Neural progenitor cell (in vitro differentiated cells): ENCODE measurements at regions not wholly inside any gene's neighbourhood (a gene's known extent, or its start where the extent isn't known, plus 50 kb on each side); places are given as distances from the start of the nearest gene placed in this dataset.

Source experiments
- EZH2 ChIP-seq: fragments of 200-600 bp; sonication (generic); IDR thresholded peaks from 2 replicates; pipeline ENCODE4 v1.6.1; 2017; ENCODE audit warnings: antibody characterized with exemption, mild to moderate bottlenecking, moderate library complexity
- TF ChIP-seq, protein P1 (sequence below): fragments of 200-600 bp; sonication (generic); IDR thresholded peaks from 2 replicates; pipeline ENCODE4 v1.5.1; 2017; ENCODE audit warnings: antibody characterized with exemption, mild to moderate bottlenecking

DNA sequence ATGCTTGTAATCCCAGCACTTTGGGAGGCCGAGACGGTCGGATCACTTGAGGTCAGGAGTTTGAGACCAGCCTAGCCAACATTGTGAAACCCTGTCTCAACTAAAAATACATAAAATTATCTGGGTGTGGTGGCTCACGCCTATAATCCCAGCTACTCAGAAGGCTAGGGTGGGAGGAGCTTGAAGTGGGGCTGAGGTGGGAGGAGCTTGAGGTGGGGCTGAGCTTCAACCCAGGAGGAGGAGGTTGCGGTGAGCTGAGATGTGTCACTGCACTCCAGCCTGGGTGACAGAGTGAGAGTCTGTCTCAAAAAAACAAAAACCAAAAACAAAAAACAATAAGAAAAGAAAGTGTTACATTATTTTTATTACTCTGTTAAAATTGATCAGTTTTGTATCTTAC, 1164.4 kb upstream of the IGFBP7 start:
- TF ChIP-seq, protein P1, sequence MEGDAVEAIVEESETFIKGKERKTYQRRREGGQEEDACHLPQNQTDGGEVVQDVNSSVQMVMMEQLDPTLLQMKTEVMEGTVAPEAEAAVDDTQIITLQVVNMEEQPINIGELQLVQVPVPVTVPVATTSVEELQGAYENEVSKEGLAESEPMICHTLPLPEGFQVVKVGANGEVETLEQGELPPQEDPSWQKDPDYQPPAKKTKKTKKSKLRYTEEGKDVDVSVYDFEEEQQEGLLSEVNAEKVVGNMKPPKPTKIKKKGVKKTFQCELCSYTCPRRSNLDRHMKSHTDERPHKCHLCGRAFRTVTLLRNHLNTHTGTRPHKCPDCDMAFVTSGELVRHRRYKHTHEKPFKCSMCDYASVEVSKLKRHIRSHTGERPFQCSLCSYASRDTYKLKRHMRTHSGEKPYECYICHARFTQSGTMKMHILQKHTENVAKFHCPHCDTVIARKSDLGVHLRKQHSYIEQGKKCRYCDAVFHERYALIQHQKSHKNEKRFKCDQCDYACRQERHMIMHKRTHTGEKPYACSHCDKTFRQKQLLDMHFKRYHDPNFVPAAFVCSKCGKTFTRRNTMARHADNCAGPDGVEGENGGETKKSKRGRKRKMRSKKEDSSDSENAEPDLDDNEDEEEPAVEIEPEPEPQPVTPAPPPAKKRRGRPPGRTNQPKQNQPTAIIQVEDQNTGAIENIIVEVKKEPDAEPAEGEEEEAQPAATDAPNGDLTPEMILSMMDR = no peak
- TF ChIP-seq EZH2 = no peak
